ENCODE measurements at regions not wholly inside any gene's neighbourhood (a gene's known extent, or its start where the extent isn't known, plus 50 kb on each side); places are given as distances from the start of the nearest gene placed in this dataset.

DNA sequence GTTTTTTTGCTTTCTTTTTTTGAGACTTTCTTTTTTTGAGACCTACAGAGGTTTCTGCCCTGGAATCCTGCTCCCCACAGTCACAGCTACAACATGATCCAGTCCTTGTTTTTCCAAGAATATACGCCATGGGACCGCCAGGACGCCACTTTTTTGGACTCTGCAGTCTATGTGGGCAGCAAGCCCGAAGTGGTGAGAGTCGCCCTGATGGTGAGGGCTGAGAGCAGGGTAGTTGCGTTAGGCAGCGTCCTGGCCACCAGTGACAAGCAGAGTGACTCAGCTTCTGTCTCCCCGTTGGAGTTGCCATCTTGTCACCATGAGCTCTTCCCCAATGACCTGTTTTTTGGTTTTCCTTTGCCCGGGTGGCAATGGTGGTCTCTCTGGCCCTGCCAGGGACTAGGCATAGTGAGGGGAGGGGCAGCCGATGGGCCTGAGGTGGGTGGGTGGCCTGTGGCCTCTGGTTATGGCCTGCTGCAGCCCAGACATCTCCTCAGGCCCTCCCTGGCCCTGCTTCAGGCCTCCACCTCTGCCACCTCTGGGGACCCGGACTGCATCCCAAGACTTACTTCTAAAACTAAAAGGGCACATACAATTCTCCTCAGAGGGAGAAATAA is 88.0 kb upstream of the MALRD1 start:
- no peaks in the 10 kb centered on the region for H3K27me3 ChIP-seq (ENCODE audit: control insufficient read depth, insufficient read depth, low read length, poor library complexity, severe bottlenecking)
- H3K36me3 ChIP-seq (ENCODE audit: control insufficient read depth, insufficient read depth, low read length), result no peaks in the 10 kb centered on the region
- no peak overlapping the region for H3K4me3 ChIP-seq (ENCODE audit: low read length)
- Mint-ChIP-seq H3K27ac (no peak overlapping the region), H3K27me3 (ENCODE audit: insufficient read depth) (peaks cover 3% of the 10 kb centered on the region), H3K9me3 (no peaks in the 10 kb centered on the region), H3K4me3 (no peak overlapping the region), H3K36me3 (ENCODE audit: low read depth) (no peaks in the 10 kb centered on the region), H3K4me1 (no peaks in the 10 kb centered on the region)
- no peak for DNase-seq
- H3K9ac ChIP-seq (ENCODE audit: extremely low read depth, low read length, poor library complexity, severe bottlenecking), result no peak overlapping the region
- H3K9me3 ChIP-seq (ENCODE audit: control insufficient read depth, low read length), result no peaks in the 10 kb centered on the region
- TF ChIP-seq, protein P1, sequence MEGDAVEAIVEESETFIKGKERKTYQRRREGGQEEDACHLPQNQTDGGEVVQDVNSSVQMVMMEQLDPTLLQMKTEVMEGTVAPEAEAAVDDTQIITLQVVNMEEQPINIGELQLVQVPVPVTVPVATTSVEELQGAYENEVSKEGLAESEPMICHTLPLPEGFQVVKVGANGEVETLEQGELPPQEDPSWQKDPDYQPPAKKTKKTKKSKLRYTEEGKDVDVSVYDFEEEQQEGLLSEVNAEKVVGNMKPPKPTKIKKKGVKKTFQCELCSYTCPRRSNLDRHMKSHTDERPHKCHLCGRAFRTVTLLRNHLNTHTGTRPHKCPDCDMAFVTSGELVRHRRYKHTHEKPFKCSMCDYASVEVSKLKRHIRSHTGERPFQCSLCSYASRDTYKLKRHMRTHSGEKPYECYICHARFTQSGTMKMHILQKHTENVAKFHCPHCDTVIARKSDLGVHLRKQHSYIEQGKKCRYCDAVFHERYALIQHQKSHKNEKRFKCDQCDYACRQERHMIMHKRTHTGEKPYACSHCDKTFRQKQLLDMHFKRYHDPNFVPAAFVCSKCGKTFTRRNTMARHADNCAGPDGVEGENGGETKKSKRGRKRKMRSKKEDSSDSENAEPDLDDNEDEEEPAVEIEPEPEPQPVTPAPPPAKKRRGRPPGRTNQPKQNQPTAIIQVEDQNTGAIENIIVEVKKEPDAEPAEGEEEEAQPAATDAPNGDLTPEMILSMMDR (conservative IDR thresholded peaks at IDR 0.05), result no peak
- no peaks in the 10 kb centered on the region for H3K4me1 ChIP-seq (ENCODE audit: control insufficient read depth, insufficient read depth, low read length)
- WGBS, 2 experiments (ENCODE audit: insufficient coverage in 1 of 2, insufficient read length in 1 of 2), result 90 to 93% methylated on average over 5 to 11 of the region's 11 CpGs
- no peak overlapping the region for H3K27ac ChIP-seq (ENCODE audit: low read depth, low read length)

DNA sequence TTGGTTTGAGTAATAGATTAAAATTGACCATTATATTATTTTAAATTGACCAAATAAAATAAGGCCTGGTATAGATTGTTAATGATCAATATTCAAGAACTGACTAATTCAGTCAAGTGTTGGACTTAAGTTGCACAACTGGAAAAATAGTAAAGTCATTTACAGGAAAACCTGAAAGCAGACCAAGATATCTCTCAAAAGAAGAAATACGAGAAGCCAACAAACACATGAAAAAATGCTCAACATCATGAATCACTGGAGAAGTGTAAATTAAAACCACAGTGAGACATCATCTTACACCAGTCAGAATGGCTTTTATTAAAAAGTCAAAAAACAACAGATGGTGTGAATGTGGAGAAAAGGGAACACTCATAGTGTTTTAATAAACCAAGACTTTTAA is 80.4 kb upstream of the MALRD1 start:
- Mint-ChIP-seq H3K4me1 (no peaks in the 10 kb centered on the region), H3K9me3 (peaks cover 10% of the 10 kb centered on the region), H3K27ac (no peak overlapping the region), H3K4me3 (no peak overlapping the region), H3K27me3 (ENCODE audit: insufficient read depth) (no peaks in the 10 kb centered on the region), H3K36me3 (ENCODE audit: low read depth) (no peaks in the 10 kb centered on the region)
- Histone ChIP-seq H3K27me3 (ENCODE audit: control insufficient read depth, insufficient read depth, low read length, poor library complexity, severe bottlenecking) (no peaks in the 10 kb centered on the region), H3K27ac (ENCODE audit: low read depth, low read length) (no peak overlapping the region), H3K4me1 (ENCODE audit: control insufficient read depth, insufficient read depth, low read length) (no peaks in the 10 kb centered on the region), H3K36me3 (ENCODE audit: control insufficient read depth, insufficient read depth, low read length) (no peaks in the 10 kb centered on the region), H3K9ac (ENCODE audit: extremely low read depth, low read length, poor library complexity, severe bottlenecking) (no peak overlapping the region), H3K9me3 (ENCODE audit: control insufficient read depth, low read length) (no peaks in the 10 kb centered on the region), H3K4me3 (ENCODE audit: low read length) (no peak overlapping the region)
- TF ChIP-seq, protein P1 (conservative IDR thresholded peaks at IDR 0.05), result no peak
- 70 to 80% methylated on average over 1 of the region's 1 CpG for WGBS, 2 experiments (ENCODE audit: insufficient coverage in 1 of 2, insufficient read length in 1 of 2)
- no peak for DNase-seq

DNA sequence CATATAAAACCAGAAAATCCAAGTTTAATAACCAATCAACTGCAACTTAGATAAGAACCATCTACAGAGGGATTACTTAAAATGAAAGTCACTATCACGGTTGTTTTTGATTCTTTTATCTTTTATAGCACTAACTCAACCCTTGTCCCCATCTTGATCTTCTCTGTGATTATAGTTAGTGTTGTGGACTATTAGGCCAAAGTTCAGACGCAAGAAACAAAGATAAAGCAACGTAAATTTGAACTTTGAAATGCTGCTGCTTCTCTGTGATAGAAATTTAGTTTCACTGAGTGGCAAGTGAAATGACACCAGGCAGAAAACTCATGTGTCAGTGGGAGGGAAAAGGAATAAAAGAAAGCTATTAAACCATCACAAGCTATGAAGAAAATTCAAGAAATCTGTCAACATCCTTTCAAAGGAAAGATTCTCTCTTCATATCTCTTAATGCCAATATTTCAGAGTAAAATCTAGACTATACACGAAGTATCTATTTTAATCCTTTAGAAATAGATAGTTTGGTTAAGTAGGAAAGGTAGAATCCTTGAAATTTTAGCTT is 71.8 kb upstream of the MALRD1 start:
- peaks cover 4% of the 10 kb centered on the region for H3K9me3 Mint-ChIP-seq
- DNase-seq, result no peak
- no peaks in the 10 kb centered on the region for H3K27me3 Mint-ChIP-seq (ENCODE audit: insufficient read depth)
- Histone ChIP-seq H3K36me3 (ENCODE audit: control insufficient read depth, insufficient read depth, low read length) (no peaks in the 10 kb centered on the region), H3K9ac (ENCODE audit: extremely low read depth, low read length, poor library complexity, severe bottlenecking) (no peak overlapping the region), H3K4me1 (ENCODE audit: control insufficient read depth, insufficient read depth, low read length) (no peaks in the 10 kb centered on the region), H3K4me3 (ENCODE audit: low read length) (no peak overlapping the region), H3K9me3 (ENCODE audit: control insufficient read depth, low read length) (no peaks in the 10 kb centered on the region), H3K27me3 (ENCODE audit: control insufficient read depth, insufficient read depth, low read length, poor library complexity, severe bottlenecking) (no peaks in the 10 kb centered on the region), H3K27ac (ENCODE audit: low read depth, low read length) (no peak overlapping the region)
- TF ChIP-seq, protein P1 (conservative IDR thresholded peaks at IDR 0.05), result no peak
- WGBS, 2 experiments (ENCODE audit: insufficient coverage in 1 of 2, insufficient read length in 1 of 2), result 94% methylated on average over 4 of the region's 4 CpGs; no CpG with 5 or more reads in 1 of the 2 experiments
- no peak overlapping the region for H3K4me3 Mint-ChIP-seq
- H3K36me3 Mint-ChIP-seq (ENCODE audit: low read depth), result no peaks in the 10 kb centered on the region
- no peak overlapping the region for H3K27ac Mint-ChIP-seq
- peaks cover 1% of the 10 kb centered on the region for H3K4me1 Mint-ChIP-seq
